Loucy (cell line): ENCODE measurements at regions not wholly inside any gene's neighbourhood (a gene's known extent, or its start where the extent isn't known, plus 50 kb on each side); places are given as distances from the start of the nearest gene placed in this dataset.

Experiments
- EZH2phosphoT487 ChIP-seq: fragments of 200-600 bp; IDR thresholded peaks from 2 replicates; pipeline ENCODE4 v1.6.1; 2018; ENCODE audit warnings: antibody characterized with exemption, mild to moderate bottlenecking, moderate library complexity, borderline replicate concordance
- TF ChIP-seq, protein P1 (sequence below): fragments of 200-600 bp; sonication (generic); conservative IDR thresholded peaks from 2 replicates; pipeline ENCODE4 v1.5.1; 2014; ENCODE audit warnings: mild to moderate bottlenecking, antibody characterized with exemption, low read length

DNA sequence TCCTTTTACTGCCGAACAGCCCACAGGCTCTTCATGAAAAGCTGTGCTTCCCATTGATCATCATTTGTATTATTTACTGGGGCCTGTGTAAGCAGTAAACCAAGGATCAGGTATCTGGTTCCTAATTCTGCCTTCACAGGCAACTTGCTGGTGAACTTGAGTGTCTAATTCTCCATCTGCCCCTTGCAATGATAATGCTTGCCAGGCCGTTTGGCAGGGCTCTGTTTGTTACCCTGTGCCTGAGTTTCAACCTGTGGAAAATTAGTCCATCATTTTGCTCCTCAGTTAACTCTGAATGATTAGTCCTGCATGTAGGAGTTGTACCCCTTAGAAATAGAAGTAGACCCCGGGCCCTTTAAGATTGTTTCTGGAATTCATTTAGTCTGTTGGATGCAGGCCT is 298.4 kb upstream of the CADM1 start:
- TF ChIP-seq, protein P1, sequence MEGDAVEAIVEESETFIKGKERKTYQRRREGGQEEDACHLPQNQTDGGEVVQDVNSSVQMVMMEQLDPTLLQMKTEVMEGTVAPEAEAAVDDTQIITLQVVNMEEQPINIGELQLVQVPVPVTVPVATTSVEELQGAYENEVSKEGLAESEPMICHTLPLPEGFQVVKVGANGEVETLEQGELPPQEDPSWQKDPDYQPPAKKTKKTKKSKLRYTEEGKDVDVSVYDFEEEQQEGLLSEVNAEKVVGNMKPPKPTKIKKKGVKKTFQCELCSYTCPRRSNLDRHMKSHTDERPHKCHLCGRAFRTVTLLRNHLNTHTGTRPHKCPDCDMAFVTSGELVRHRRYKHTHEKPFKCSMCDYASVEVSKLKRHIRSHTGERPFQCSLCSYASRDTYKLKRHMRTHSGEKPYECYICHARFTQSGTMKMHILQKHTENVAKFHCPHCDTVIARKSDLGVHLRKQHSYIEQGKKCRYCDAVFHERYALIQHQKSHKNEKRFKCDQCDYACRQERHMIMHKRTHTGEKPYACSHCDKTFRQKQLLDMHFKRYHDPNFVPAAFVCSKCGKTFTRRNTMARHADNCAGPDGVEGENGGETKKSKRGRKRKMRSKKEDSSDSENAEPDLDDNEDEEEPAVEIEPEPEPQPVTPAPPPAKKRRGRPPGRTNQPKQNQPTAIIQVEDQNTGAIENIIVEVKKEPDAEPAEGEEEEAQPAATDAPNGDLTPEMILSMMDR = no peak
- TF ChIP-seq EZH2phosphoT487 = no peak
